Nephron progenitor cell (in vitro differentiated cells): ENCODE measurements at regions not wholly inside any gene's neighbourhood (a gene's known extent, or its start where the extent isn't known, plus 50 kb on each side); places are given as distances from the start of the nearest gene placed in this dataset.
A peak's percentile ranks its signal among the peaks of the same experiment; 100 is the strongest.
"Not testable (repeated sequence)": the region's sequence is repeated elsewhere in the genome, so short reads cannot be mapped to it uniquely, and the experiment has no call there.

Experiments used
- DNase-seq: peaks from one replicate; pipeline ENCODE4 v3.0.0; 2021
- H3K27ac Mint-ChIP-seq: 2 replicates; pipeline ENCODE4 v1.8.0; 2021; ENCODE audit warnings: mild to moderate bottlenecking, moderate library complexity, mixed read lengths
- H3K27me3 Mint-ChIP-seq: 2 replicates; pipeline ENCODE4 v1.8.0; 2021; ENCODE audit warnings: mild to moderate bottlenecking, low read depth, mixed read lengths; ENCODE audit not compliant: poor library complexity
- H3K36me3 Mint-ChIP-seq: 2 replicates; pipeline ENCODE4 v1.8.0; 2021; ENCODE audit warnings: low read depth, mixed read lengths
- H3K4me1 Mint-ChIP-seq: 2 replicates; pipeline ENCODE4 v1.8.0; 2021; ENCODE audit warnings: mixed read lengths
- H3K4me3 Mint-ChIP-seq: 2 replicates; pipeline ENCODE4 v1.8.0; 2021; ENCODE audit warnings: mild to moderate bottlenecking, moderate library complexity, mixed read lengths
- H3K9me3 Mint-ChIP-seq: 2 replicates; pipeline ENCODE4 v1.8.0; 2021; ENCODE audit warnings: mild to moderate bottlenecking, moderate library complexity, mixed read lengths
- CTCF ChIP-seq: fragments of 200-600 bp; sonication (generic); IDR thresholded peaks from 2 replicates; pipeline ENCODE4 v1.5.0; 2021; ENCODE audit warnings: antibody characterized with exemption

- Mint-ChIP-seq H3K9me3 (peaks cover 13% of the 10 kb centered on the region), H3K4me3 (no peak overlapping the region), H3K36me3 (no peaks in the 10 kb centered on the region), H3K4me1 (no peaks in the 10 kb centered on the region), H3K27ac (peak overlapping the region; percentile 27), H3K27me3 (peaks cover 4% of the 10 kb centered on the region)
- no peak for TF ChIP-seq CTCF
- no peak for DNase-seq
These were observed 693.6 kb upstream of the HS3ST1 start for GRCh38 chr4:12122316-12122715.

- H3K4me3 Mint-ChIP-seq = no peak overlapping the region
- DNase-seq = no peak
- H3K36me3 Mint-ChIP-seq = no peaks in the 10 kb centered on the region
- H3K4me1 Mint-ChIP-seq = no peaks in the 10 kb centered on the region
- H3K27me3 Mint-ChIP-seq = peaks cover 4% of the 10 kb centered on the region
- H3K9me3 Mint-ChIP-seq = peaks cover 15% of the 10 kb centered on the region
- TF ChIP-seq CTCF = no peak
- no peak overlapping the region for H3K27ac Mint-ChIP-seq
These were observed 692.3 kb upstream of the HS3ST1 start for GRCh38 chr4:12120968-12121367.

GRCh38 chr4:12118651-12119213, 690.0 kb upstream of the HS3ST1 start:
- no peak for TF ChIP-seq CTCF
- Mint-ChIP-seq H3K27me3 (peaks cover 3% of the 10 kb centered on the region), H3K4me3 (no peak overlapping the region), H3K4me1 (no peaks in the 10 kb centered on the region), H3K27ac (no peak overlapping the region), H3K9me3 (peaks cover 33% of the 10 kb centered on the region), H3K36me3 (no peaks in the 10 kb centered on the region)
- DNase-seq = no peak

- H3K36me3 Mint-ChIP-seq = no peaks in the 10 kb centered on the region
- no peak for TF ChIP-seq CTCF
- no peak overlapping the region for H3K27ac Mint-ChIP-seq
- no peak for DNase-seq
- H3K4me3 Mint-ChIP-seq = no peak overlapping the region
- no peaks in the 10 kb centered on the region for H3K4me1 Mint-ChIP-seq
- H3K27me3 Mint-ChIP-seq = no peaks in the 10 kb centered on the region
- H3K9me3 Mint-ChIP-seq = peaks cover 54% of the 10 kb centered on the region
These were observed 687.4 kb upstream of the HS3ST1 start for GRCh38 chr4:12116009-12116552.

GRCh38 chr4:12110627-12111026, 681.9 kb upstream of the HS3ST1 start:
- no peak for TF ChIP-seq CTCF
- Mint-ChIP-seq H3K27ac (no peak overlapping the region), H3K36me3 (no peaks in the 10 kb centered on the region), H3K27me3 (no peaks in the 10 kb centered on the region), H3K9me3 (peaks cover 51% of the 10 kb centered on the region), H3K4me1 (no peaks in the 10 kb centered on the region), H3K4me3 (no peak overlapping the region)
- no peak for DNase-seq

- H3K9me3 Mint-ChIP-seq = peaks cover 38% of the 10 kb centered on the region
These were observed 680.4 kb upstream of the HS3ST1 start for GRCh38 chr4:12109056-12109455.

More at GRCh38 chr4:12109056-12109455, 680.4 kb upstream of the HS3ST1 start:
- not testable (repeated sequence) for H3K27ac Mint-ChIP-seq, H3K27me3 Mint-ChIP-seq, H3K4me3 Mint-ChIP-seq, DNase-seq, H3K4me1 Mint-ChIP-seq, H3K36me3 Mint-ChIP-seq
